ENCODE measurements at regions not wholly inside any gene's neighbourhood (a gene's known extent, or its start where the extent isn't known, plus 50 kb on each side); places are given as distances from the start of the nearest gene placed in this dataset.

DNA sequence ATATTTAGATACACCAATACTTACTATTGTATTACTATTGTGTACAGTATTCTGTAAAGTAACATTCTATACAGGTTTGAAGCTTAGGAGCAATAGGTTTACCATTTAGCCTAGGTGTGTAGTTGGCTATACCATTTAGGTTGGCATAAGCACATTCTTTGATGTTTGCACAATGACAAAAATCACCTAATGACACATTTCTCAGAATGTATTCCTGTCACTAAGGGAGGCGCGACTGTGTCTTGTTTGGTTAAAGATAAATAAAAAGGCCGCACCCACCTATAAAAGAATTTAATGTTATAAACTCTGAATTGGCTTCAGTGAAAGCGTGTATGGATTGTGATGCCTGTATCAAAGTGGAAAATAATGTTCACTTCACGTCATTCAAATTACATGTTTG, 1815.4 kb upstream of the CDH6 start:
- ChIA-PET POLR2A (no interaction called here), CTCF (interaction anchor here (0.8 kb wide), 1 partner anchor 29 kb away, joined by 3 read pairs; no protein-coding TSS in a partner anchor)
- Histone ChIP-seq H3F3A (replicated peaks; ENCODE audit: insufficient read depth) (no peaks in the 10 kb centered on the region), H3K79me2 (ENCODE audit: insufficient read depth) (no peaks in the 10 kb centered on the region), H3K27ac (ENCODE audit: low read depth in 2 of 2, low read length in 1 of 2) (no peak overlapping the region), H2AFZ (ENCODE audit: low read depth) (no peak overlapping the region), H3K4me2 (no peak overlapping the region), H3K4me1 (ENCODE audit: control insufficient read depth in 1 of 2, insufficient read depth in 2 of 2, low read depth in 1 of 2, low read length in 1 of 2) (no peaks in the 10 kb centered on the region), H4K20me1 (ENCODE audit: insufficient read depth) (no peaks in the 10 kb centered on the region), H3K9me3 (no peaks in the 10 kb centered on the region), H3K36me3 (replicated peaks in 1 of 2; ENCODE audit: control insufficient read depth in 1 of 2, insufficient read depth in 2 of 2, low read length in 1 of 2) (no peaks in the 10 kb centered on the region), H3K4me3 (ENCODE audit: low read depth in 2 of 2, low read length in 1 of 2) (no peak overlapping the region), H3K9ac (no peak overlapping the region), H3K9me2 (no peaks in the 10 kb centered on the region), H3K27me3 (ENCODE audit: insufficient read depth) (no peaks in the 10 kb centered on the region)
- no peak for DNase-seq
- 5% methylated on average over 5 of the region's 5 CpGs for WGBS (ENCODE audit: low lambda C conversion rate)
- TF ChIP-seq MEF2A (IDR thresholded peaks at IDR 0.05; ENCODE audit: borderline replicate concordance, low read depth) (no peak), RFX5 (IDR thresholded peaks at IDR 0.05; ENCODE audit: low read length) (no peak), SIN3A (IDR thresholded peaks at IDR 0.05; ENCODE audit: borderline replicate concordance, low read depth, low read length) (no peak), RAD21 (IDR thresholded peaks at IDR 0.05; ENCODE audit: low read length) (no peak), TEAD4 (IDR thresholded peaks at IDR 0.05; ENCODE audit: borderline replicate concordance, insufficient read depth) (no peak), RCOR1 (IDR thresholded peaks at IDR 0.05; ENCODE audit: low read length) (no peak), CHD2 (IDR thresholded peaks at IDR 0.05; ENCODE audit: low read length, partially characterized antibody) (no peak), EZH2phosphoT487 (IDR thresholded peaks at IDR 0.05; ENCODE audit: borderline replicate concordance, low read depth) (no peak), NFIC (IDR thresholded peaks at IDR 0.05; ENCODE audit: borderline replicate concordance) (no peak), FOSL2 (IDR thresholded peaks at IDR 0.05; ENCODE audit: borderline replicate concordance, low read depth) (no peak), GATA2 (CRISPR knock-in tag; IDR thresholded peaks at IDR 0.05) (no peak), FOXM1 (IDR thresholded peaks at IDR 0.05; ENCODE audit: low read depth) (no peak), ELF1 (IDR thresholded peaks at IDR 0.05) (no peak), NRF1 (IDR thresholded peaks at IDR 0.05; ENCODE audit: low read depth, low read length) (no peak), RXRA (IDR thresholded peaks at IDR 0.05; ENCODE audit: borderline replicate concordance, low read depth) (no peak), POLR2AphosphoS5 (IDR thresholded peaks at IDR 0.05; ENCODE audit: low read depth, low read length) (no peak)
- TF ChIP-seq, protein P1, sequence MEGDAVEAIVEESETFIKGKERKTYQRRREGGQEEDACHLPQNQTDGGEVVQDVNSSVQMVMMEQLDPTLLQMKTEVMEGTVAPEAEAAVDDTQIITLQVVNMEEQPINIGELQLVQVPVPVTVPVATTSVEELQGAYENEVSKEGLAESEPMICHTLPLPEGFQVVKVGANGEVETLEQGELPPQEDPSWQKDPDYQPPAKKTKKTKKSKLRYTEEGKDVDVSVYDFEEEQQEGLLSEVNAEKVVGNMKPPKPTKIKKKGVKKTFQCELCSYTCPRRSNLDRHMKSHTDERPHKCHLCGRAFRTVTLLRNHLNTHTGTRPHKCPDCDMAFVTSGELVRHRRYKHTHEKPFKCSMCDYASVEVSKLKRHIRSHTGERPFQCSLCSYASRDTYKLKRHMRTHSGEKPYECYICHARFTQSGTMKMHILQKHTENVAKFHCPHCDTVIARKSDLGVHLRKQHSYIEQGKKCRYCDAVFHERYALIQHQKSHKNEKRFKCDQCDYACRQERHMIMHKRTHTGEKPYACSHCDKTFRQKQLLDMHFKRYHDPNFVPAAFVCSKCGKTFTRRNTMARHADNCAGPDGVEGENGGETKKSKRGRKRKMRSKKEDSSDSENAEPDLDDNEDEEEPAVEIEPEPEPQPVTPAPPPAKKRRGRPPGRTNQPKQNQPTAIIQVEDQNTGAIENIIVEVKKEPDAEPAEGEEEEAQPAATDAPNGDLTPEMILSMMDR (IDR thresholded peaks at IDR 0.05), result no peak
- TF ChIP-seq, protein P2, sequence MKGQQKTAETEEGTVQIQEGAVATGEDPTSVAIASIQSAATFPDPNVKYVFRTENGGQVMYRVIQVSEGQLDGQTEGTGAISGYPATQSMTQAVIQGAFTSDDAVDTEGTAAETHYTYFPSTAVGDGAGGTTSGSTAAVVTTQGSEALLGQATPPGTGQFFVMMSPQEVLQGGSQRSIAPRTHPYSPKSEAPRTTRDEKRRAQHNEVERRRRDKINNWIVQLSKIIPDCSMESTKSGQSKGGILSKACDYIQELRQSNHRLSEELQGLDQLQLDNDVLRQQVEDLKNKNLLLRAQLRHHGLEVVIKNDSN (IDR thresholded peaks at IDR 0.05; ENCODE audit: borderline replicate concordance, low read depth), result no peak
- TF ChIP-seq, protein P3, sequence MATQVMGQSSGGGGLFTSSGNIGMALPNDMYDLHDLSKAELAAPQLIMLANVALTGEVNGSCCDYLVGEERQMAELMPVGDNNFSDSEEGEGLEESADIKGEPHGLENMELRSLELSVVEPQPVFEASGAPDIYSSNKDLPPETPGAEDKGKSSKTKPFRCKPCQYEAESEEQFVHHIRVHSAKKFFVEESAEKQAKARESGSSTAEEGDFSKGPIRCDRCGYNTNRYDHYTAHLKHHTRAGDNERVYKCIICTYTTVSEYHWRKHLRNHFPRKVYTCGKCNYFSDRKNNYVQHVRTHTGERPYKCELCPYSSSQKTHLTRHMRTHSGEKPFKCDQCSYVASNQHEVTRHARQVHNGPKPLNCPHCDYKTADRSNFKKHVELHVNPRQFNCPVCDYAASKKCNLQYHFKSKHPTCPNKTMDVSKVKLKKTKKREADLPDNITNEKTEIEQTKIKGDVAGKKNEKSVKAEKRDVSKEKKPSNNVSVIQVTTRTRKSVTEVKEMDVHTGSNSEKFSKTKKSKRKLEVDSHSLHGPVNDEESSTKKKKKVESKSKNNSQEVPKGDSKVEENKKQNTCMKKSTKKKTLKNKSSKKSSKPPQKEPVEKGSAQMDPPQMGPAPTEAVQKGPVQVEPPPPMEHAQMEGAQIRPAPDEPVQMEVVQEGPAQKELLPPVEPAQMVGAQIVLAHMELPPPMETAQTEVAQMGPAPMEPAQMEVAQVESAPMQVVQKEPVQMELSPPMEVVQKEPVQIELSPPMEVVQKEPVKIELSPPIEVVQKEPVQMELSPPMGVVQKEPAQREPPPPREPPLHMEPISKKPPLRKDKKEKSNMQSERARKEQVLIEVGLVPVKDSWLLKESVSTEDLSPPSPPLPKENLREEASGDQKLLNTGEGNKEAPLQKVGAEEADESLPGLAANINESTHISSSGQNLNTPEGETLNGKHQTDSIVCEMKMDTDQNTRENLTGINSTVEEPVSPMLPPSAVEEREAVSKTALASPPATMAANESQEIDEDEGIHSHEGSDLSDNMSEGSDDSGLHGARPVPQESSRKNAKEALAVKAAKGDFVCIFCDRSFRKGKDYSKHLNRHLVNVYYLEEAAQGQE (IDR thresholded peaks at IDR 0.05; ENCODE audit: low read depth, low read length), result no peak
- TF ChIP-seq, protein P4, sequence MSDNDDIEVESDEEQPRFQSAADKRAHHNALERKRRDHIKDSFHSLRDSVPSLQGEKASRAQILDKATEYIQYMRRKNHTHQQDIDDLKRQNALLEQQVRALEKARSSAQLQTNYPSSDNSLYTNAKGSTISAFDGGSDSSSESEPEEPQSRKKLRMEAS (IDR thresholded peaks at IDR 0.05; ENCODE audit: low read depth), result no peak

Data from SK-N-SH (cell line).